ENCODE measurements at regions not wholly inside any gene's neighbourhood (a gene's known extent, or its start where the extent isn't known, plus 50 kb on each side); places are given as distances from the start of the nearest gene placed in this dataset.

GRCh38 chr13:59024434-59024833, 1139.3 kb downstream of the DIAPH3 start:
- Histone ChIP-seq H3K4me3 (no peak overlapping the region), H3K36me3 (no peaks in the 10 kb centered on the region), H3K9me3 (no peaks in the 10 kb centered on the region), H3K4me1 (replicated peaks) (no peaks in the 10 kb centered on the region), H3K27ac (no peak overlapping the region), H3K27me3 (replicated peaks; ENCODE audit: insufficient read depth) (no peaks in the 10 kb centered on the region)
- DNase-seq (ENCODE audit: low spot score): no peak
- 79% methylated on average over 3 of the region's 3 CpGs for WGBS
- intact Hi-C loops (cut with DNase I): no loop called here
- TF ChIP-seq POLR2A (IDR thresholded peaks at IDR 0.05): no peak
- TF ChIP-seq CTCF (IDR thresholded peaks at IDR 0.05): no peak
- no peak for TF ChIP-seq POLR2AphosphoS5 (IDR thresholded peaks at IDR 0.05)

GRCh38 chr13:59034198-59034597, 1129.5 kb downstream of the DIAPH3 start:
- intact Hi-C loops (cut with DNase I): no loop called here
- DNase-seq (ENCODE audit: low spot score): no peak
- H3K36me3 ChIP-seq: no peaks in the 10 kb centered on the region
- no peak overlapping the region for H3K27ac ChIP-seq
- no peak overlapping the region for H3K4me3 ChIP-seq
- 48% methylated on average over 2 of the region's 2 CpGs for WGBS
- H3K4me1 ChIP-seq (replicated peaks): no peaks in the 10 kb centered on the region
- H3K27me3 ChIP-seq (replicated peaks; ENCODE audit: insufficient read depth): no peaks in the 10 kb centered on the region
- no peaks in the 10 kb centered on the region for H3K9me3 ChIP-seq
- TF ChIP-seq CTCF (IDR thresholded peaks at IDR 0.05) (no peak), POLR2AphosphoS5 (IDR thresholded peaks at IDR 0.05) (no peak), POLR2A (IDR thresholded peaks at IDR 0.05) (no peak)

DNA sequence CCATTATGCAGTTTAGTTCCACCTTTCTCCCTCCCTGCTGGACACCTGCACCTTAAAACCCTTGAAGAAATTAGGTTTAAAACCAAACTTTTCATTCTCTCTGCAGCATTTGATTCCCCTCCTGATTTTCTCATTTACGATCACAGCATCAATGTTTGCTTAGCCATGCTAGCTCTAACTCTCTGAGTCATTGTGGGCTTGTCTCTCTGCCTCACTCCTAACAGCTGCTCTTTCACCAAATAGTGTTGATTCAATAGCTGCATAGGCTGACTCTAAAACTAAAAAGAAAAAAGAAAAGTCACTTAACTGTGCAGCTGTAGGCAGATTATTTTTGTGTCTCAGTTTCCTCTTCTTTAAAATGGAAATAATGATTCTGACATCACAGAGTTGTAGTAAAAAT, 1124.9 kb downstream of the DIAPH3 start:
- intact Hi-C loops (cut with DNase I): no loop called here
- H3K36me3 ChIP-seq: no peaks in the 10 kb centered on the region
- no peak overlapping the region for H3K4me3 ChIP-seq
- H3K9me3 ChIP-seq: no peaks in the 10 kb centered on the region
- no peak for TF ChIP-seq POLR2AphosphoS5 (IDR thresholded peaks at IDR 0.05)
- no peak for TF ChIP-seq CTCF (IDR thresholded peaks at IDR 0.05)
- no peak for TF ChIP-seq POLR2A (IDR thresholded peaks at IDR 0.05)
- no peaks in the 10 kb centered on the region for H3K4me1 ChIP-seq (replicated peaks)
- 46% methylated on average over 1 of the region's 1 CpG for WGBS
- no peak overlapping the region for H3K27ac ChIP-seq
- DNase-seq (ENCODE audit: low spot score): no peak
- no peaks in the 10 kb centered on the region for H3K27me3 ChIP-seq (replicated peaks; ENCODE audit: insufficient read depth)

DNA sequence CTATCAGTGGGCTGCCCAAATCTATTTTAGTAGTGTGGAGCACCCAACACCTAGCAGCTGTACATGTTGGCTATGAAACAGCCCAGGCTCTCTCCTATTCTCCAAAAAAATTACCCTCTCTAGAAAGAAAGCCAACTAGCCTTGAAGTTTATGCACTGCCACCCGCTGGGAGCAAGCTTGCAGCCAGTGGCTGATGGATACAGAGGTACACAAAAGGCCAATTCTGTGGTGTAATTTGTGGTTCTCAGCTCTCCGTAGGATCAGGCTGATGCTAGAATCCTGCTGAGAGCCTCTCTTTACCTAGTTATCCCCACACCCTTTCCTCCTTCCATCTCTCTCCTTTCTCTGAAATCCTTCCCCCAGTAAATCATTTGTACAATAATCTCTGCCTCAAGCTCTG, 1120.7 kb downstream of the DIAPH3 start:
- Histone ChIP-seq H3K9me3 (no peaks in the 10 kb centered on the region), H3K27me3 (replicated peaks; ENCODE audit: insufficient read depth) (no peaks in the 10 kb centered on the region), H3K4me1 (replicated peaks) (no peaks in the 10 kb centered on the region), H3K4me3 (no peak overlapping the region), H3K27ac (no peak overlapping the region), H3K36me3 (no peaks in the 10 kb centered on the region)
- 65% methylated on average over 2 of the region's 2 CpGs for WGBS
- intact Hi-C loops (cut with DNase I): no loop called here
- TF ChIP-seq CTCF (IDR thresholded peaks at IDR 0.05) (no peak), POLR2A (IDR thresholded peaks at IDR 0.05) (no peak), POLR2AphosphoS5 (IDR thresholded peaks at IDR 0.05) (no peak)
- DNase-seq (ENCODE audit: low spot score): no peak

- Histone ChIP-seq H3K9me3 (no peaks in the 10 kb centered on the region), H3K27ac (no peak overlapping the region), H3K27me3 (replicated peaks; ENCODE audit: insufficient read depth) (no peaks in the 10 kb centered on the region), H3K4me3 (no peak overlapping the region), H3K4me1 (replicated peaks) (no peaks in the 10 kb centered on the region), H3K36me3 (no peaks in the 10 kb centered on the region)
- intact Hi-C loops (cut with DNase I): no loop called here
- no peak for DNase-seq (ENCODE audit: low spot score)
- TF ChIP-seq POLR2A (IDR thresholded peaks at IDR 0.05): no peak
- TF ChIP-seq CTCF (IDR thresholded peaks at IDR 0.05): no peak
- no peak for TF ChIP-seq POLR2AphosphoS5 (IDR thresholded peaks at IDR 0.05)
- WGBS: 53% methylated on average over 2 of the region's 2 CpGs
Observed at GRCh38 chr13:59047546-59047945, 1116.2 kb downstream of the DIAPH3 start.

Data from prostate gland (tissue), 2 donors.